Gastrocnemius medialis (tissue), 4 donors: ENCODE measurements at regions not wholly inside any gene's neighbourhood (a gene's known extent, or its start where the extent isn't known, plus 50 kb on each side); places are given as distances from the start of the nearest gene placed in this dataset.

ENCODE experiments used
- ATAC-seq, 2 donors: fragments of 150-250 bp; one replicate each; pipeline ENCODE4 v1.9.1; 2016
- DNase-seq, 2 donors: peaks; one replicate each; pipeline ENCODE4 v3.0.0-alpha.2; 2019
- H3K27ac ChIP-seq, 4 donors: fragments of 200-600 bp; sonication (generic); 1 replicate in 1 of 4; 2 replicates in 3 of 4; pipeline ENCODE4 v1.5.1; 2016 to 2018; ENCODE audit warnings: mild to moderate bottlenecking in 2 of 4, moderate library complexity in 1 of 4
- H3K27me3 ChIP-seq, 3 donors: fragments of 200-600 bp; sonication (generic) in 2 of 3; 1 replicate in 1 of 3; 2 replicates in 2 of 3; pipeline versions ENCODE4 v1.5.1 to v1.6.0; 2016 to 2019; ENCODE audit warnings: mild to moderate bottlenecking in 1 of 3, moderate library complexity in 1 of 3
- H3K36me3 ChIP-seq, 2 donors: fragments of 200-600 bp; sonication (generic) in 1 of 2; one replicate each; pipeline ENCODE4 v1.5.1; 2017 to 2018
- H3K4me1 ChIP-seq, 2 donors: fragments of 200-600 bp; sonication (generic) in 1 of 2; one replicate each; pipeline ENCODE4 v1.5.1; 2016 to 2017; ENCODE audit warnings: mild to moderate bottlenecking in 2 of 2
- H3K4me3 ChIP-seq, 4 donors: fragments of 200-600 bp; sonication (generic) in 3 of 4; 1 replicate in 1 of 4; 2 replicates in 3 of 4; pipeline ENCODE4 v1.5.1; 2016 to 2019; ENCODE audit warnings: mild to moderate bottlenecking in 2 of 4
- H3K9me3 ChIP-seq, 3 donors: fragments of 200-600 bp; sonication (generic) in 2 of 3; 1 replicate in 1 of 3; 2 replicates in 2 of 3; pipeline ENCODE4 v1.5.1; 2016 to 2019
- POLR2A ChIP-seq, 2 donors: fragments of 450-650 bp; IDR thresholded peaks; one replicate each; pipeline ENCODE4 v1.6.1; 2017; ENCODE audit warnings: antibody characterized with exemption in 2 of 2, mild to moderate bottlenecking in 2 of 2, moderate library complexity in 2 of 2
- in situ Hi-C, 4 donors: fragments of 200-750 bp; cut with MboI; loops; one replicate each; pipeline versions ENCODE4 v1.15.0 to v1.8.0; 2017; ENCODE audit warnings: low sequenced_read_pairs in 4 of 4
- intact Hi-C: fragments of 100-400 bp; cut with DNase I; formaldehyde crosslinking; loops from one replicate; pipeline ENCODE4 v1.15.1; 2023; ENCODE audit warnings: low total_unique reads
- TF ChIP-seq, protein P1 (sequence below), 5 experiments: fragments of 450-650 bp in 3 of 5; fragments of 200-600 bp in 2 of 5; sonication (generic) in 2 of 5; IDR thresholded peaks in 4 of 5; conservative IDR thresholded peaks in 1 of 5; 1 replicate in 4 of 5; 2 replicates in 1 of 5; pipeline ENCODE4 v1.5.1; 2016 to 2019; ENCODE audit warnings: antibody characterized with exemption in 5 of 5, mild to moderate bottlenecking in 3 of 5, moderate library complexity in 3 of 5

DNA sequence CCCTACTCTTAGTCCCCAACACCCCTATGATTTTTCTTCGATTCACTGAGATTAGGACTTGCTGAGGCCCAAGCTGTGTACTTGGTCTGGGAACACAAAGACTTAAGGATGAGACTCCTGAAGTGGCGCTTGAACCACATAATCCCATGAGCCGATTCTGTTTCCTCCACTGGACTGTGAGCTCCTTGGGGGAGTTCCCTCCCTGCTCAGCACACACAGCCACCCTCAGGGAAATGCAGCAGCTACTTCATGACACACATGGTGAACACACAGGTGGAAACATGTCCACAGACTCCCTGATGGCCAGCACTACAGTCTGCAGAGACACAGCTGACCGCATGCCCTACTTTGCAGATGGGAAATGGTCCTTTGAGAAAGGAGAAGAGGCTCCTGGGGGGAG is 101.1 kb downstream of the C5orf15 start:
- in situ Hi-C loops: loop anchor here (10.0 to 25.0 kb wide), 5 partner anchors 93 to 755 kb away; no protein-coding TSS in a partner anchor
- DNase-seq: no peak
- no peak for ATAC-seq
- Histone ChIP-seq H3K27ac (no peak overlapping the region), H3K4me3 (no peak overlapping the region), H3K9me3 (no peaks in the 10 kb centered on the region), H3K4me1 (peaks cover 8 to 9% of the 10 kb centered on the region in 2 donors), H3K27me3 (no peaks in the 10 kb centered on the region), H3K36me3 (no peaks in the 10 kb centered on the region)
- TF ChIP-seq, protein P1, sequence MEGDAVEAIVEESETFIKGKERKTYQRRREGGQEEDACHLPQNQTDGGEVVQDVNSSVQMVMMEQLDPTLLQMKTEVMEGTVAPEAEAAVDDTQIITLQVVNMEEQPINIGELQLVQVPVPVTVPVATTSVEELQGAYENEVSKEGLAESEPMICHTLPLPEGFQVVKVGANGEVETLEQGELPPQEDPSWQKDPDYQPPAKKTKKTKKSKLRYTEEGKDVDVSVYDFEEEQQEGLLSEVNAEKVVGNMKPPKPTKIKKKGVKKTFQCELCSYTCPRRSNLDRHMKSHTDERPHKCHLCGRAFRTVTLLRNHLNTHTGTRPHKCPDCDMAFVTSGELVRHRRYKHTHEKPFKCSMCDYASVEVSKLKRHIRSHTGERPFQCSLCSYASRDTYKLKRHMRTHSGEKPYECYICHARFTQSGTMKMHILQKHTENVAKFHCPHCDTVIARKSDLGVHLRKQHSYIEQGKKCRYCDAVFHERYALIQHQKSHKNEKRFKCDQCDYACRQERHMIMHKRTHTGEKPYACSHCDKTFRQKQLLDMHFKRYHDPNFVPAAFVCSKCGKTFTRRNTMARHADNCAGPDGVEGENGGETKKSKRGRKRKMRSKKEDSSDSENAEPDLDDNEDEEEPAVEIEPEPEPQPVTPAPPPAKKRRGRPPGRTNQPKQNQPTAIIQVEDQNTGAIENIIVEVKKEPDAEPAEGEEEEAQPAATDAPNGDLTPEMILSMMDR (IDR thresholded peaks at IDR 0.05 in 4 of 5, conservative IDR thresholded peaks at IDR 0.05 in 1 of 5): no peak
- no peak for TF ChIP-seq POLR2A (IDR thresholded peaks at IDR 0.05)
- intact Hi-C loops: no loop called here

DNA sequence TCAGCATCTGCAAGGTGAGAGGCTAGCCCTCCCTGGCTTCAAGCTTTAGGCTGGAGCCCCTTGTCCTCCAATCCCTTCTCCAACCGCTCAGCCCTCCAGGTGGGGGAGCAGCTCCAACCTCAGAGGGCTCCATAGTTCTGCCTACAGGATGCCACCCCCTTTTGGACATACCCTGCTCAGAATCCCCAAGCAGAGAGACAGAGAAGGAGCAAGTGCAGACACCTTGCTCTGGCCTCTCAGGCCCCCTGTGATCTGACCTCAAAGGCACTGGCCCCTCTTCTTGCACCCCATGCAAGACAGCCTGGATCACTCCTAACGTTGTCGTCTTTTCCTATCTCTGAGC is 101.6 kb downstream of the C5orf15 start:
- intact Hi-C loops (no loop called here), in situ Hi-C loops (loop anchor here (10.0 to 25.0 kb wide), 5 partner anchors 92 to 755 kb away; no protein-coding TSS in a partner anchor)
- Histone ChIP-seq H3K4me1 (peaks cover 8 to 9% of the 10 kb centered on the region in 2 donors), H3K27me3 (no peaks in the 10 kb centered on the region), H3K4me3 (no peak overlapping the region), H3K27ac (no peak overlapping the region), H3K36me3 (no peaks in the 10 kb centered on the region), H3K9me3 (no peaks in the 10 kb centered on the region)
- TF ChIP-seq, protein P1 (IDR thresholded peaks at IDR 0.05 in 4 of 5, conservative IDR thresholded peaks at IDR 0.05 in 1 of 5): no peak
- TF ChIP-seq POLR2A (IDR thresholded peaks at IDR 0.05): no peak
- ATAC-seq (no peak), DNase-seq (no peak)

DNA sequence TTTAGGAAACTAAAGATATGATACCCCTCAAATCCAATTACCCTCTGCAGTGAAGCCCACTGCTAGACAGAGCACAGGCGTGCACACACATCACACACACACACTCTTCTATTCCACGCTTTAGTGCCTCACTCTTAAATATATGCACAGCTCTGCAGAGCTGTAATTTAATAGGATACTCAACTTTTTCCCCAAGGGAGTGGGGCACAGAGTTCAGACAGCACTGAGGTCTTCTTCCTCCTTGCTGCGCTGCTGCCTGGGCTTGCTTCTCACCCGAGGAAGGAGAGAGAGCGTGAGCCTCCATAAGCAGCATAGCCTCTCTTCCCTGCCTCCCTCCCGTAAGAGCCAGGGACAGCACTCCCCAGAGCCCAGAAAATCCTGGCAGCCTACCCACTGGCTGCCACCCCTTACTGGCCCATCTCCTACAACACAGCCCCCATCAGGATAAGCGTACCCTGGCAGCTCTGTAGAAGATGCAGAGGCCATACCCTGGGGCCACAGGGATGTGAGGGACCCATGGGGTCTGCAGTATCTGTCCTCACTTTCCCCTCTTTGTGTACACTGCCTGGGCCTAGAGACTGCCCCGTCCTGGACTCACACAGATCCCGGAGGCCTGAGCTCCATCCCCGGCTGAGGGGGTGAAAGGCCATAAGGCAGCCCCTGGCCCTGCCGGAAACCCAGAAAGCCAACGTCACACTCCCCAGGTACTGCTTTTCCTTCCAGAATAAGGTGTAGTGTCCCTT is 102.1 kb downstream of the C5orf15 start:
- Histone ChIP-seq H3K4me3 (no peak overlapping the region), H3K27me3 (no peaks in the 10 kb centered on the region), H3K27ac (no peak overlapping the region), H3K9me3 (no peaks in the 10 kb centered on the region), H3K4me1 (peaks cover 8 to 9% of the 10 kb centered on the region in 2 donors), H3K36me3 (no peaks in the 10 kb centered on the region)
- no peak for TF ChIP-seq POLR2A (IDR thresholded peaks at IDR 0.05)
- TF ChIP-seq, protein P1 (IDR thresholded peaks at IDR 0.05 in 4 of 5, conservative IDR thresholded peaks at IDR 0.05 in 1 of 5): no peak
- intact Hi-C loops (no loop called here), in situ Hi-C loops (loop anchor here (10.0 to 25.0 kb wide), 5 partner anchors 92 to 754 kb away; no protein-coding TSS in a partner anchor)
- ATAC-seq (no peak), DNase-seq (no peak)

DNA sequence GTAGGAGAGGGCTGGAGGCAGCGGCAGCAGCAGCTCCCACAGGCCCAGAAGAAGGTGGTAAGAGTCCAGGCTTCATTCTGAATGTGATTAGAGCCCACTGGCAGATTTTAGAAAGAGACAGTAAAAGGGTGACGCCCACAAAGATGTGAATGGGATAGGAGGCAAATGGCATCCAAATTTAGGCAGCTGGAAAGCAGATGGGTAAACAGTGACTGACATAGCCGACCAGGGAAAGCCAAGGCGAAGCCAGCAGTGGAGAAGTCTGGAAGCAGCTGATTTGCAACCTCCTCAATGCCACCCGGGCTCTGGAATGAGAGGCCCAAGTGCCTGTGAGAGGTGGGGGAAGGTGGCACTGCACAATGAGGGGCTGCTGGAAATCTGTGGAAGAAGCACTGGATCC is 103.3 kb downstream of the C5orf15 start:
- intact Hi-C loops: no loop called here
- ATAC-seq: no peak
- in situ Hi-C loops: loop anchor here (10.0 to 25.0 kb wide), 5 partner anchors 90 to 753 kb away; no protein-coding TSS in a partner anchor

More for the DNA sequence above, 103.3 kb downstream of the C5orf15 start:
- TF ChIP-seq, protein P1 (IDR thresholded peaks at IDR 0.05 in 4 of 5, conservative IDR thresholded peaks at IDR 0.05 in 1 of 5): no peak
- TF ChIP-seq POLR2A (IDR thresholded peaks at IDR 0.05): no peak
- H3K9me3 ChIP-seq: no peaks in the 10 kb centered on the region
- no peaks in the 10 kb centered on the region for H3K36me3 ChIP-seq
- H3K27ac ChIP-seq: no peak overlapping the region
- no peaks in the 10 kb centered on the region for H3K27me3 ChIP-seq
- H3K4me1 ChIP-seq: peaks cover 8 to 9% of the 10 kb centered on the region in 2 donors
- H3K4me3 ChIP-seq: no peak overlapping the region
- no peak for DNase-seq
